ENCODE measurements at regions not wholly inside any gene's neighbourhood (a gene's known extent, or its start where the extent isn't known, plus 50 kb on each side); places are given as distances from the start of the nearest gene placed in this dataset.

DNA sequence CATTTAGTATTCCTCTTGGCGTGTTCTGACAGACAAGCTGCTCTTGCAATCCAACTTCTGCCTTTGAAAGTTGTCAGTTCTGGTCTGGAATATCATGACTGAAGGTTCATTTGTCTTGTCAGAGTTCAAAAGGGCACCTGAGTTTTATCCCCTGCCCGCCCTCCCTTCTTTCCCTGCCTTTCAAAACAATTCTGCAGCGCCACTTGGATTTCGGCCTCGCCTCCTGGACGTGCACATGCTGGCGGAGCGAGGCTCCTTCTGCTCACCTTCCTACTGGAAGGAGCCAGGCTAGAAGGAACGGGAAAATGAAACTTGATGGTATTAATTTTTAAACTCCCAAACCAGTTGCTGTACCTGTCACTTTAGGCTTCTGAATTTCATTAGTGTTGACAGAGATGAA is 55.7 kb upstream of the HDGFL1 start:
- TF ChIP-seq, protein P1, sequence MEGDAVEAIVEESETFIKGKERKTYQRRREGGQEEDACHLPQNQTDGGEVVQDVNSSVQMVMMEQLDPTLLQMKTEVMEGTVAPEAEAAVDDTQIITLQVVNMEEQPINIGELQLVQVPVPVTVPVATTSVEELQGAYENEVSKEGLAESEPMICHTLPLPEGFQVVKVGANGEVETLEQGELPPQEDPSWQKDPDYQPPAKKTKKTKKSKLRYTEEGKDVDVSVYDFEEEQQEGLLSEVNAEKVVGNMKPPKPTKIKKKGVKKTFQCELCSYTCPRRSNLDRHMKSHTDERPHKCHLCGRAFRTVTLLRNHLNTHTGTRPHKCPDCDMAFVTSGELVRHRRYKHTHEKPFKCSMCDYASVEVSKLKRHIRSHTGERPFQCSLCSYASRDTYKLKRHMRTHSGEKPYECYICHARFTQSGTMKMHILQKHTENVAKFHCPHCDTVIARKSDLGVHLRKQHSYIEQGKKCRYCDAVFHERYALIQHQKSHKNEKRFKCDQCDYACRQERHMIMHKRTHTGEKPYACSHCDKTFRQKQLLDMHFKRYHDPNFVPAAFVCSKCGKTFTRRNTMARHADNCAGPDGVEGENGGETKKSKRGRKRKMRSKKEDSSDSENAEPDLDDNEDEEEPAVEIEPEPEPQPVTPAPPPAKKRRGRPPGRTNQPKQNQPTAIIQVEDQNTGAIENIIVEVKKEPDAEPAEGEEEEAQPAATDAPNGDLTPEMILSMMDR (IDR thresholded peaks at IDR 0.05) = no peak
- TF ChIP-seq POLR2A (IDR thresholded peaks at IDR 0.05) = no peak
